Parathyroid adenoma (tissue), 2 donors: ENCODE measurements at regions not wholly inside any gene's neighbourhood (a gene's known extent, or its start where the extent isn't known, plus 50 kb on each side); places are given as distances from the start of the nearest gene placed in this dataset.

Experiments
- H2AFZ ChIP-seq: fragments of 300-600 bp; sonication (generic); one replicate; pipeline ENCODE4 v1.7.0; 2017; ENCODE audit warnings: antibody characterized with exemption, mild to moderate bottlenecking
- H3K27ac ChIP-seq: fragments of 300-600 bp; sonication (generic); one replicate; pipeline ENCODE4 v1.7.0; 2017
- H3K27me3 ChIP-seq: fragments of 300-600 bp; sonication (generic); one replicate; pipeline ENCODE4 v1.7.0; 2017; ENCODE audit warnings: low read length; ENCODE audit not compliant: control insufficient read depth, insufficient read depth
- H3K36me3 ChIP-seq: fragments of 300-600 bp; sonication (generic); one replicate; pipeline ENCODE4 v1.7.0; 2017; ENCODE audit warnings: low read length; ENCODE audit not compliant: control insufficient read depth, insufficient read depth
- H3K4me1 ChIP-seq: fragments of 300-600 bp; sonication (generic); one replicate; pipeline ENCODE4 v1.7.0; 2017; ENCODE audit warnings: control low read depth
- H3K4me2 ChIP-seq: fragments of 300-600 bp; sonication (generic); one replicate; pipeline ENCODE4 v1.7.0; 2017; ENCODE audit warnings: low read length
- H3K4me3 ChIP-seq: fragments of 300-600 bp; sonication (generic); one replicate; pipeline ENCODE4 v1.7.0; 2017; ENCODE audit warnings: low read depth, low read length
- H3K79me2 ChIP-seq: fragments of 300-600 bp; sonication (generic); one replicate; pipeline ENCODE4 v1.7.0; 2017; ENCODE audit warnings: control low read depth
- H3K9ac ChIP-seq: fragments of 300-600 bp; sonication (generic); one replicate; pipeline ENCODE4 v1.7.0; 2017; ENCODE audit warnings: mild to moderate bottlenecking
- H3K9me3 ChIP-seq: fragments of 300-600 bp; sonication (generic); one replicate; pipeline ENCODE4 v1.7.0; 2017; ENCODE audit warnings: low read length; ENCODE audit not compliant: control insufficient read depth
- CTCF ChIP-seq: fragments of 300-600 bp; sonication (generic); IDR thresholded peaks from one replicate; pipeline ENCODE4 v1.7.0; 2017; ENCODE audit warnings: antibody characterized with exemption, mild to moderate bottlenecking
- donor health status: primary hyperparathyroidism.

GRCh38 chr9:18368206-18368605, 105.7 kb upstream of the ADAMTSL1 start:
- no peak overlapping the region for H3K4me3 ChIP-seq
- no peaks in the 10 kb centered on the region for H3K36me3 ChIP-seq
- H3K27ac ChIP-seq = no peak overlapping the region
- H3K27me3 ChIP-seq = no peaks in the 10 kb centered on the region
- no peaks in the 10 kb centered on the region for H3K79me2 ChIP-seq
- no peak overlapping the region for H3K4me2 ChIP-seq
- no peak for TF ChIP-seq CTCF
- H3K9ac ChIP-seq = no peak overlapping the region
- no peaks in the 10 kb centered on the region for H3K4me1 ChIP-seq
- no peak overlapping the region for H2AFZ ChIP-seq
- H3K9me3 ChIP-seq = no peaks in the 10 kb centered on the region

- Histone ChIP-seq H3K36me3 (no peaks in the 10 kb centered on the region), H3K27me3 (no peaks in the 10 kb centered on the region), H3K27ac (no peak overlapping the region), H3K79me2 (no peaks in the 10 kb centered on the region), H3K4me3 (no peak overlapping the region), H3K9me3 (no peaks in the 10 kb centered on the region), H3K4me1 (no peaks in the 10 kb centered on the region), H3K4me2 (no peak overlapping the region), H2AFZ (no peak overlapping the region), H3K9ac (no peak overlapping the region)
- TF ChIP-seq CTCF = no peak
Observed at GRCh38 chr9:18371141-18371540, 102.8 kb upstream of the ADAMTSL1 start.

- H3K4me1 ChIP-seq = no peaks in the 10 kb centered on the region
- H3K9ac ChIP-seq = no peak overlapping the region
Observed at GRCh38 chr9:18371621-18372020, 102.3 kb upstream of the ADAMTSL1 start.

GRCh38 chr9:18379073-18379811, 94.7 kb upstream of the ADAMTSL1 start:
- Histone ChIP-seq H3K9me3 (no peaks in the 10 kb centered on the region), H3K9ac (no peak overlapping the region), H3K36me3 (no peaks in the 10 kb centered on the region), H2AFZ (peak overlapping the region; percentile 17), H3K27ac (no peak overlapping the region), H3K79me2 (no peaks in the 10 kb centered on the region), H3K4me1 (no peaks in the 10 kb centered on the region), H3K27me3 (no peaks in the 10 kb centered on the region), H3K4me2 (no peak overlapping the region), H3K4me3 (no peak overlapping the region)
- no peak for TF ChIP-seq CTCF

More at GRCh38 chr9:18371621-18372020, 102.3 kb upstream of the ADAMTSL1 start:
- Histone ChIP-seq H3K36me3 (no peaks in the 10 kb centered on the region), H3K9me3 (no peaks in the 10 kb centered on the region), H3K4me3 (no peak overlapping the region), H2AFZ (no peak overlapping the region), H3K4me2 (no peak overlapping the region), H3K27ac (no peak overlapping the region), H3K79me2 (no peaks in the 10 kb centered on the region), H3K27me3 (no peaks in the 10 kb centered on the region)
- TF ChIP-seq CTCF = no peak

GRCh38 chr9:18382243-18382642, 91.7 kb upstream of the ADAMTSL1 start:
- H3K27ac ChIP-seq = no peak overlapping the region
- no peaks in the 10 kb centered on the region for H3K27me3 ChIP-seq
- H3K79me2 ChIP-seq = no peaks in the 10 kb centered on the region
- H3K4me3 ChIP-seq = no peak overlapping the region
- H3K4me2 ChIP-seq = no peak overlapping the region
- H3K9me3 ChIP-seq = no peaks in the 10 kb centered on the region
- H3K9ac ChIP-seq = no peak overlapping the region
- no peak overlapping the region for H2AFZ ChIP-seq
- no peaks in the 10 kb centered on the region for H3K36me3 ChIP-seq
- TF ChIP-seq CTCF = no peak
- H3K4me1 ChIP-seq = peaks cover 4% of the 10 kb centered on the region
